GM10248 (cell line): ENCODE measurements at regions not wholly inside any gene's neighbourhood (a gene's known extent, or its start where the extent isn't known, plus 50 kb on each side); places are given as distances from the start of the nearest gene placed in this dataset.

Experiments
- CTCF ChIA-PET: fragments of 300-600 bp; sonication (Branson Sonifier 250); formaldehyde crosslinking; extraction: SDS; loops from one replicate; lab custom pipeline; 2021; ENCODE audit warnings: antibody characterized with exemption; lab: Yijun Ruan, JAX
- POLR2A ChIA-PET: fragments of 350-650 bp; sonication (Branson Sonifier 250); formaldehyde crosslinking; extraction: SDS; loops from one replicate; lab custom pipeline; 2020; ENCODE audit warnings: antibody characterized with exemption; lab: Yijun Ruan, JAX
- DNase-seq: peaks from one replicate; pipeline ENCODE4 v3.0.0; 2012; ENCODE audit errors: extremely low spot score
- TF ChIP-seq, protein P1 (sequence below): IDR thresholded peaks from 2 replicates; pipeline ENCODE4 v1.5.1; 2012; ENCODE audit warnings: mild to moderate bottlenecking, low read depth; ENCODE audit errors: extremely low read depth, missing control alignments, control extremely low read depth

DNA sequence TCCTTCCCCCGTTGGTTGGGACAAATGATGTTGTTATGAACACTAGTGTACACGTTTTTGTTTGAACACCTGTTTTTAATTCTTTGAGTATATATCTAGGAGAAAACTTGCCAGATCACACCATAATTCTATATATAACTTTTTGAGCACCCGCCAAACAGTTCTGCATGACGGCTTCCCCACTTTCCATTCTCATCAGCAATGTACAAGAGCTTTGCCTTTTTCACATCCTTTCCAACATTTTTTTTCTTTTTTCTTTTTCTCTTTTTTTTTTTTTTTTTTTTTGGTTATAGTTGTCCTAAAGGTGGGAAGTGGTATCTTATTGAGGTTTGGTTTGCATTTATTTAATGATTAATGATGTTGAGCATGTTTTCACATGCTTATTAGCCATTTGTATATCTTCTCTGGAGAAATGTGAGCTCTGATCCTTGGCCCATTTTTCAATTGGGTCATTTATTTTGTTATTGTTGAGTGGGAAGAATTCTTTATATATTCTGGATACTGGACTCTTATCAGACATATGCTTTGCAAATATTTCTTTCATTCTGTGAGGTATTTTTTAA, 86.9 kb upstream of the ZC3H15 start:
- CTCF ChIA-PET: interaction anchor here (1.3 kb wide), 1 partner anchor 20 kb away, joined by 3 read pairs; no protein-coding TSS in a partner anchor

DNA sequence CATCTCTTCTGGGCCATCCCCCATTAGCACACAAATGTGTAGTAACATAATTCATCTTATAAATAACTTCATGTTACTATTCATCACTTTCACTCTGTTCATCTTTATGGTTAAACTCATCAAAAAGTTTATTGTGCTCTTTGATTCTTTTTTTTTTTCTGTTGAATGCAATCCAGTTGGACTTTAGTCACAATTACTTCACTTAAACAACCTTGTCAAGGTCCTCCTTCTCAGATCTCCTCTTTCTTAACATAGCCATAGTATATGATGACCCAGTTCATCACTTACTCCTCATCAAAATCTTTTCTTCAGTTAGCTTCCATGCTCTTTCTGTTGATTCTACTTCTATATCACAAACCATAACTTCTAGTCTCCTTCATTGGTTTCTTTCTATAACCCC, 80.2 kb upstream of the ZC3H15 start:
- POLR2A ChIA-PET: no interaction called here
- CTCF ChIA-PET: interaction anchor here (0.8 to 3.1 kb wide), 3 partner anchors 10 to 161 kb away, joined by 3 to 9 read pairs (median 3); no protein-coding TSS in a partner anchor
- no peak for DNase-seq
- TF ChIP-seq, protein P1, sequence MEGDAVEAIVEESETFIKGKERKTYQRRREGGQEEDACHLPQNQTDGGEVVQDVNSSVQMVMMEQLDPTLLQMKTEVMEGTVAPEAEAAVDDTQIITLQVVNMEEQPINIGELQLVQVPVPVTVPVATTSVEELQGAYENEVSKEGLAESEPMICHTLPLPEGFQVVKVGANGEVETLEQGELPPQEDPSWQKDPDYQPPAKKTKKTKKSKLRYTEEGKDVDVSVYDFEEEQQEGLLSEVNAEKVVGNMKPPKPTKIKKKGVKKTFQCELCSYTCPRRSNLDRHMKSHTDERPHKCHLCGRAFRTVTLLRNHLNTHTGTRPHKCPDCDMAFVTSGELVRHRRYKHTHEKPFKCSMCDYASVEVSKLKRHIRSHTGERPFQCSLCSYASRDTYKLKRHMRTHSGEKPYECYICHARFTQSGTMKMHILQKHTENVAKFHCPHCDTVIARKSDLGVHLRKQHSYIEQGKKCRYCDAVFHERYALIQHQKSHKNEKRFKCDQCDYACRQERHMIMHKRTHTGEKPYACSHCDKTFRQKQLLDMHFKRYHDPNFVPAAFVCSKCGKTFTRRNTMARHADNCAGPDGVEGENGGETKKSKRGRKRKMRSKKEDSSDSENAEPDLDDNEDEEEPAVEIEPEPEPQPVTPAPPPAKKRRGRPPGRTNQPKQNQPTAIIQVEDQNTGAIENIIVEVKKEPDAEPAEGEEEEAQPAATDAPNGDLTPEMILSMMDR: no peak

More for the DNA sequence above, 86.9 kb upstream of the ZC3H15 start:
- no peak for DNase-seq
- POLR2A ChIA-PET: no interaction called here
- TF ChIP-seq, protein P1: no peak

DNA sequence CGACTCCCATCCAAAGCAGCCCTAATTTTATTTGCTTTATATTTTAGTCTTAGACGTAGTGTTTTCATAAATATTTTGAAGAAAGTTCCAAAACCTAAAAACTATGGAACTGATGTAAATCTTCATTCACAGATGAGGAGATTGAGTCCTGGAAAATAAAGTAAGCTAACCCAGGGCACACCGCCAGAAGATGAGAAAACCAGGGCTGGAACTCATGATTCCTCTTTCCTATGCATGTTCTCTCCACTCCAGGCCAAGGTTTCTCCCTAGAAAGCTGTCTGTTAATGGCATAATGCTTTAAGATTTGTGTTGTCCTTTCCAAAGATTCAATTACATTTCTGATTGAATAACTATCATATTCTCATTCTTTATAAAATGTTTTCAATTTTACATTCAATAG, 78.4 kb upstream of the ZC3H15 start:
- TF ChIP-seq, protein P1: no peak
- ChIA-PET CTCF (interaction anchor here (1.1 to 3.1 kb wide), 3 partner anchors 8 to 33 kb away, joined by 3 to 9 read pairs (median 3); no protein-coding TSS in a partner anchor), POLR2A (no interaction called here)
- DNase-seq: no peak

DNA sequence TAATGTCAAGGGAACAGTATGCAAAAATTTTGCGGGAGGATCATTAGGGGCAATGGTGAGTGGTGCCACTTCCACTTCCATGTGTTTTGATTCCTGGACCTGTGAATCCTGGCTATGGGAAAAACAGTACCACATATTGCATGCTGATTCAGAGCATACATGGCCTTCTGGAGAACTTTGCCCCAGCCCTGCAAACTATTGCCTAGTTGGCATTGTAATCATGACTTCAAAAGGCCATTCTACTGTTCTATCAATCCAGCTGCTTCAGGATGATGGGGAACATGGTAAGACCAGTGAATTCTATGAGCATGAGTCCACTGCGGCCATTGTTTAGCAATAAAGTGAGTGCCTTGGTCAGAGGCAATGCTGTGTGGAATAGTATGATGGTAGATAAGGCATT, 75.3 kb upstream of the ZC3H15 start:
- ChIA-PET CTCF (no interaction called here), POLR2A (no interaction called here)
- TF ChIP-seq, protein P1: no peak
- DNase-seq: no peak

DNA sequence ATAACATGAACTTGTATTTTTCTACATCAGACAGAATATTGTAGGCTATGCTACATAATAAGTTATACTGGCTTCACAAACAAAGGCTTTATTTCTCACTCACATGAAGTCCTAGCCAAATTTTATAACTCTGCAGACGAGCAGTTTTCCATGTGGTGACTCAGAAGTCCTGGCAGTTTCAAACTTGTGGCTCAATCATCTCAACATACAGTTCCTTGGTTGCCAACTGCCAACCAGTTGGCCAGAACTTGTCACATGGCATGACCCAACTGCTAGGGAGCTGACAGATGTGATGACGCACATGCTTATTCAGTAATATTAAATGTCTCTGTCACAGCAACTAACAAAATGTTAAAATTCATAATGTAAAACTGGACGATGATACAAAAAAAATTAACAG, 63.8 kb upstream of the ZC3H15 start:
- POLR2A ChIA-PET: no interaction called here
- CTCF ChIA-PET: interaction anchor here (0.9 to 1.5 kb wide), 4 partner anchors 9 to 63 kb away, joined by 3 to 7 read pairs (median 3); no protein-coding TSS in a partner anchor
- TF ChIP-seq, protein P1: no peak
- no peak for DNase-seq

GRCh38 chr2:186423481-186423880, 62.6 kb upstream of the ZC3H15 start:
- TF ChIP-seq, protein P1: no peak
- CTCF ChIA-PET: no interaction called here
- POLR2A ChIA-PET: no interaction called here
- no peak for DNase-seq

DNA sequence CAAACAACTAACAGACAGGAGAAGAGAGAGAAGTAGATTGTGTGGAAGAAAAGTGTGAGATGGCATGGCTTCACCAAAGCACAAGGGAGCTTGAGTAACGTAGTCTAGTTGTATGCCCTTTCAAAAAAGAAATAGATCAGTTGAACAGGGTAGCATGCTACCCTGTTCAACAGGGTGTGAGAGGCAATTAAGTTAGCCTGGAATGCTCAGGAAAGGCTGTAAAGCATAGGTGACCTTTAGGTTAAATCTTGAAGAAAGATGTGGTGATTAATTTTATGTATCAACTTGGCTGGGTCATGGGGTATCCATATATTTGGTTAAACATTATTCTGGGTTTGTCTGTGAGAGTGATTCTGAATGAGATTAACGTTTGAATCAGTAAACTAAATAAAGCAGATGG, 61.8 kb upstream of the ZC3H15 start:
- POLR2A ChIA-PET: no interaction called here
- CTCF ChIA-PET: no interaction called here
- DNase-seq: no peak
- TF ChIP-seq, protein P1: no peak
